Thyroid gland (tissue), 4 donors: ENCODE measurements at regions not wholly inside any gene's neighbourhood (a gene's known extent, or its start where the extent isn't known, plus 50 kb on each side); places are given as distances from the start of the nearest gene placed in this dataset.
A peak's percentile ranks its signal among the peaks of the same experiment; 100 is the strongest.

Experiments
- DNase-seq, 2 donors: peaks; one replicate each; pipeline ENCODE4 v3.0.0-alpha.2; 2019
- H3K27ac ChIP-seq, 3 donors: fragments of 200-600 bp; sonication (generic); 1 replicate in 2 of 3; 2 replicates in 1 of 3; pipeline ENCODE4 v1.5.1; 2016 to 2019; ENCODE audit warnings: mild to moderate bottlenecking in 1 of 3, moderate library complexity in 1 of 3
- H3K27me3 ChIP-seq: fragments of 200-600 bp; sonication (generic); one replicate; pipeline ENCODE4 v1.5.1; 2019
- H3K36me3 ChIP-seq, 2 donors: fragments of 200-600 bp; sonication (generic); one replicate each; pipeline ENCODE4 v1.5.1; 2016 to 2019
- H3K4me1 ChIP-seq, 2 donors: fragments of 200-600 bp; sonication (generic); one replicate each; pipeline ENCODE4 v1.5.1; 2017 to 2019
- H3K4me3 ChIP-seq, 3 donors: fragments of 200-600 bp; sonication (generic); replicated peaks in 1 of 3; 1 replicate in 2 of 3; 2 replicates in 1 of 3; pipeline ENCODE4 v1.5.1; 2016; ENCODE audit warnings: mild to moderate bottlenecking in 1 of 3
- H3K9me3 ChIP-seq: fragments of 200-600 bp; sonication (generic); one replicate; pipeline ENCODE4 v1.5.1; 2017
- CTCF ChIP-seq, 6 experiments: fragments of 200-600 bp in 3 of 6; fragments of 450-650 bp in 3 of 6; sonication (generic) in 3 of 6; IDR thresholded peaks; one replicate each; pipeline ENCODE4 v1.5.1; 2016 to 2019; ENCODE audit warnings: antibody characterized with exemption in 6 of 6, mild to moderate bottlenecking in 2 of 6, inconsistent platforms in 1 of 6, moderate library complexity in 1 of 6
- POLR2A ChIP-seq, 2 donors: fragments of 450-650 bp; IDR thresholded peaks; one replicate each; pipeline ENCODE4 v1.6.1; 2017; ENCODE audit warnings: antibody characterized with exemption in 2 of 2, mild to moderate bottlenecking in 2 of 2, moderate library complexity in 1 of 2
- WGBS, 2 donors: methylation state at CpG; one replicate each; pipeline ENCODE4 v1.1.5; 2017; 5-methylcytosine and 5-hydroxymethylcytosine counted together
- intact Hi-C: fragments of 100-400 bp; cut with DNase I; formaldehyde crosslinking; loops from one replicate; pipeline ENCODE4 v1.15.1; 2023

DNA sequence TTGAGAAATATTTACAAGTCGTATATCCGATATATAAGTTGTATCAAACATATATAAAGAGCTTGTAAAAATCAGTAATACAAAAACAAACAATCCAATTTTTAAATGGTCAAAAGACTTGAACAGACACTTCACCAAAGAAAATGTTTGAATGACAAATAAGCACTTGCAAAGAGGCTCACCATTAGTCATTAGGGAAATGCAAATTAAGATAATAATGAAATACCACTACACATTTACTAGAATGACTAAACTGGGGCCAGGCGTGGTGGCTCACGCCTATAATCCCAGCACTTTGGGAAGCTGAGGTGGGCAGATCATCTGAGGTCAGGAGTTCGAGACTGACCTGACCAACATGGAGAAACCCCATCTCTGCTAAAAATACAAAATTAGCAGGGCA is 134.6 kb upstream of the HAND1 start:
- no peak overlapping the region for H3K27ac ChIP-seq
- intact Hi-C loops: no loop called here
- no peak overlapping the region for H3K4me3 ChIP-seq
- 86 to 88% methylated on average over 5 of the region's 5 CpGs for WGBS, 2 donors
- H3K9me3 ChIP-seq: no peaks in the 10 kb centered on the region
- DNase-seq: no peak
- TF ChIP-seq POLR2A (IDR thresholded peaks at IDR 0.05): no peak
- no peak for TF ChIP-seq CTCF (IDR thresholded peaks at IDR 0.05)
- peaks cover 21% of the 10 kb centered on the region for H3K27me3 ChIP-seq
- no peaks in the 10 kb centered on the region for H3K36me3 ChIP-seq
- peaks cover 14 to 16% of the 10 kb centered on the region in 2 donors for H3K4me1 ChIP-seq

GRCh38 chr5:154611341-154611767 is 133.3 kb upstream of the HAND1 start:
- Histone ChIP-seq H3K27ac (no peak overlapping the region), H3K4me1 (peaks cover 14 to 16% of the 10 kb centered on the region in 2 donors), H3K27me3 (peaks cover 21% of the 10 kb centered on the region), H3K9me3 (no peaks in the 10 kb centered on the region), H3K4me3 (no peak overlapping the region), H3K36me3 (no peaks in the 10 kb centered on the region)
- no peak for DNase-seq
- intact Hi-C loops: no loop called here
- no peak for TF ChIP-seq CTCF (IDR thresholded peaks at IDR 0.05)
- no peak for TF ChIP-seq POLR2A (IDR thresholded peaks at IDR 0.05)
- 4 to 6% methylated on average over 21 to 23 of the region's 23 CpGs for WGBS, 2 donors

DNA sequence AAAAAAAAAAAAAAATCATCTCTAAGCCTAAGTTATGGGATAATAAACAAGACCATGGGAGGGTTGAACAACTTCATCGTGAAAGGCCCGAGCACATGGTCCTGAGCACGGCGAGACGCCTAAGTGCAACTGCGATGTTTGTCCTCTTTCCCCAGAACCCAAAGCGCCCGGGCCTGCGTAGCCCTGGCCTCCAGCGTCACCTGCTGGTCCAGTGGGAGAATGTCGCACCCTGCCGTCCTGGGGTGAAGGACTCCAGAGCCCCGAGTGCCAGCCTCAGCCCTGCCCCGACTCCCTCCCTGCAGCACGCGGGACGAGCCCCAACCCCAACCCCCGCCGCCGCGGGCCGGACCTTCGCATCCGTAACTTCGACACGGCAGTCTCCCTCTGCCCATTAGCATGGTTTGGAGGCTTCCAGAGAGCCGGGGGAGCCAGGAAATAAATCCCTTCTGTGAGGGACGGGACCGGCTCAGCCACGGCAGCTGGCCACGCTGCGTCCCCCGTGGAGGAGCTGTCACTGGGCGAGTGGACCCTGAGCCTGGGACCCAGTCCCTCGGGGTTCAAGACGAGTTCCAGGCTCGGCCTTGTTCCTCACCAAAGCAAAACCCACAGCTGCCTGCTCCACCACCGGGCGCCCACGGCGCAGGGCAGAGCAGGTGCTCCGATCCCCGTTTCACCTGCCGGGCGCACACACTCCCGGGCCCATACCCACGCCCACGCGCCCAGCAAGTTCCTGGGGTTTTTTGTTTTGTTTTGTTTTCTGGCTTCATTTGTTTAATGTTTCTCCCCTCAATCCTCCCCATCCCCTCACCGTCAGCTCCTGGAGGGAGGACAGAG is 132.5 kb upstream of the HAND1 start:
- Histone ChIP-seq H3K36me3 (no peaks in the 10 kb centered on the region), H3K4me3 (peak overlapping the region in 1 of 3 donors; percentile 6), H3K27me3 (peaks cover 21% of the 10 kb centered on the region), H3K9me3 (no peaks in the 10 kb centered on the region), H3K27ac (no peak overlapping the region), H3K4me1 (peaks cover 14 to 16% of the 10 kb centered on the region in 2 donors)
- peak; percentile 45 to 90 (median 81) for TF ChIP-seq CTCF (IDR thresholded peaks at IDR 0.05)
- no peak for TF ChIP-seq POLR2A (IDR thresholded peaks at IDR 0.05)
- intact Hi-C loops: no loop called here
- WGBS, 2 donors: 3% methylated on average over 19 to 35 of the region's 50 CpGs
- peak; percentile 70 to 77 for DNase-seq

DNA sequence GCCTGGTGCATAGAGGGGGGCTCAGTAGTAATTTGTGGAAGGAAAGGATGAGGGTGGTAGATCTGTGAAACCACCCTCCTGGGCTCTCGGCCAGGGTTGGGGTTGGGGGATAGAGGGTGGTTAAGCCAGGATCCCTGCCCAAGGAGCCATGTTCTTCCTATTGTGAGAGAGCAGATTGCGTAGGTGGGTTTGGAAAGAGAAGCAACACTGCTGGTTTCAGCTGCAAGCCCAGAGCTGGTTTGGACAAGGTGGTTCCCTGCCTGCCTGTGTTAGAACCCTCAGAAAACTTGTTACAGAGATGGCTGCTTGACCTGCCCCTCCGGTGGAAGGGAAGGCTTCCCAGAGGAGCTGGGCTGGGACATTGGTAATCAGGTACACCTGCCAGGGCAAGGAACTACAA is 131.2 kb upstream of the HAND1 start:
- peaks cover 14 to 16% of the 10 kb centered on the region in 2 donors for H3K4me1 ChIP-seq
- intact Hi-C loops: loop anchor here (5.0 kb wide), 1 partner anchor 142 kb away; no protein-coding TSS in a partner anchor
- TF ChIP-seq POLR2A (IDR thresholded peaks at IDR 0.05) (no peak), CTCF (IDR thresholded peaks at IDR 0.05) (no peak)
- H3K27me3 ChIP-seq: peaks cover 21% of the 10 kb centered on the region
- H3K9me3 ChIP-seq: no peaks in the 10 kb centered on the region
- no peaks in the 10 kb centered on the region for H3K36me3 ChIP-seq
- H3K4me3 ChIP-seq: no peak overlapping the region
- WGBS, 2 donors: 78 to 79% methylated on average over 3 of the region's 3 CpGs
- H3K27ac ChIP-seq: no peak overlapping the region
- no peak for DNase-seq

DNA sequence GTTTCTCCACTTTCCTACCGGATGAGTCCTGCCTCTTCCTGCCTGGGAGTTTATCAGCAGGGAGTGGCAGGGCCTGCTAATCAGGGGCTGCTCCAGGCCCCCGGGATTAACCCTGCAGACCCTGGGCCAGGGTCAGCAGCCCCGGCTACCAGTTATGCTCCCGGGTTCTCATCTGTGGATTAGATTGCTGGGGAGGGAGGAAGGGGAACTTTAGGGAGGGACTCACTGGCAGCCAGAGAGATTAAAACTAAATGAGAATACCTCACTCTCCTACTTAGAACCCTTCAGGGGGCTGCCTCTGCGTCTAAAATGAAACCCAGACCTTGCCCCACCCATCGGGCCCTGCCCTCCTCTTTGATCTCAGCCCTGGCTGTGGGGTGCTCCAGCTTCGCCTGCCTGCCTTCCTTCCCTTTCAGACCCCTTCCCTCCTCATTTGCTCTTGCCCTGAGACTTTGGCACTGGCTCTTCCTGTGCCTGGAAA is 130.5 kb upstream of the HAND1 start:
- 50 to 62% methylated on average over 7 of the region's 7 CpGs for WGBS, 2 donors
- intact Hi-C loops: loop anchor here (5.0 kb wide), 1 partner anchor 141 kb away; no protein-coding TSS in a partner anchor
- H3K36me3 ChIP-seq: no peaks in the 10 kb centered on the region
- no peak overlapping the region for H3K4me3 ChIP-seq
- peaks cover 14 to 16% of the 10 kb centered on the region in 2 donors for H3K4me1 ChIP-seq
- no peak overlapping the region for H3K27ac ChIP-seq
- no peak for DNase-seq
- peaks cover 21% of the 10 kb centered on the region for H3K27me3 ChIP-seq
- no peaks in the 10 kb centered on the region for H3K9me3 ChIP-seq
- TF ChIP-seq POLR2A (IDR thresholded peaks at IDR 0.05) (no peak), CTCF (IDR thresholded peaks at IDR 0.05) (no peak)
